NT2/D1 (cell line): ENCODE measurements at regions not wholly inside any gene's neighbourhood (a gene's known extent, or its start where the extent isn't known, plus 50 kb on each side); places are given as distances from the start of the nearest gene placed in this dataset.

Experiments used
- DNase-seq: peaks from one replicate; pipeline ENCODE4 v3.0.0-alpha.2; 2011; ENCODE audit warnings: low read depth, low spot score
- H3K27me3 ChIP-seq: 2 replicates; pipeline ENCODE4 v1.6.0; 2011; ENCODE audit warnings: mild to moderate bottlenecking; ENCODE audit not compliant: insufficient read length, insufficient read depth
- H3K36me3 ChIP-seq: 2 replicates; pipeline ENCODE4 v1.6.1; 2011; ENCODE audit warnings: mild to moderate bottlenecking, low read length, mixed read lengths; ENCODE audit not compliant: insufficient read depth, insufficient read length
- H3K4me1 ChIP-seq: 2 replicates; pipeline ENCODE4 v1.5.1; 2011; ENCODE audit not compliant: insufficient read depth, insufficient read length
- H3K4me3 ChIP-seq: 2 replicates; pipeline ENCODE4 v1.5.1; 2011; ENCODE audit warnings: low read depth; ENCODE audit not compliant: insufficient read length
- H3K9ac ChIP-seq: 2 replicates; pipeline ENCODE4 v1.6.0; 2011; ENCODE audit warnings: low read depth; ENCODE audit not compliant: insufficient read length
- H3K9me3 ChIP-seq: 2 replicates; pipeline ENCODE4 v1.5.1; 2011; ENCODE audit warnings: mild to moderate bottlenecking, low read length; ENCODE audit not compliant: insufficient read depth
- SUZ12 ChIP-seq: IDR thresholded peaks from 2 replicates; pipeline ENCODE4 v1.6.1; 2011; ENCODE audit not compliant: insufficient read length, insufficient read depth; ENCODE audit errors: extremely low read depth
- YY1 ChIP-seq: IDR thresholded peaks from 2 replicates; pipeline ENCODE4 v1.6.1; 2011; ENCODE audit not compliant: insufficient read length, insufficient read depth
- ZNF274 ChIP-seq: IDR thresholded peaks from 2 replicates; pipeline ENCODE4 v1.6.1; 2011; ENCODE audit warnings: mild to moderate bottlenecking, low read depth, low read length

- DNase-seq, result no peak
- H3K36me3 ChIP-seq, result no peaks in the 10 kb centered on the region
- H3K4me3 ChIP-seq, result no peak overlapping the region
These were observed 326.7 kb upstream of the CDH5 start for GRCh38 chr16:66039793-66040192.

GRCh38 chr16:66036793-66037715 is 329.4 kb upstream of the CDH5 start:
- Histone ChIP-seq H3K27me3 (no peaks in the 10 kb centered on the region), H3K4me3 (no peak overlapping the region), H3K36me3 (no peaks in the 10 kb centered on the region), H3K4me1 (no peaks in the 10 kb centered on the region), H3K9me3 (no peaks in the 10 kb centered on the region), H3K9ac (no peak overlapping the region)
- TF ChIP-seq ZNF274 (no peak), SUZ12 (no peak), YY1 (no peak)
- DNase-seq, result no peak

More at GRCh38 chr16:66039793-66040192, 326.7 kb upstream of the CDH5 start:
- TF ChIP-seq ZNF274 (no peak), YY1 (no peak), SUZ12 (no peak)
- no peaks in the 10 kb centered on the region for H3K4me1 ChIP-seq
- no peaks in the 10 kb centered on the region for H3K27me3 ChIP-seq
- no peak overlapping the region for H3K9ac ChIP-seq
- no peaks in the 10 kb centered on the region for H3K9me3 ChIP-seq

GRCh38 chr16:66036184-66036583 is 330.3 kb upstream of the CDH5 start:
- Histone ChIP-seq H3K4me1 (no peaks in the 10 kb centered on the region), H3K4me3 (no peak overlapping the region), H3K9me3 (no peaks in the 10 kb centered on the region), H3K9ac (no peak overlapping the region), H3K27me3 (no peaks in the 10 kb centered on the region), H3K36me3 (no peaks in the 10 kb centered on the region)
- no peak for DNase-seq
- TF ChIP-seq ZNF274, result no peak

- TF ChIP-seq YY1 (no peak), ZNF274 (no peak), SUZ12 (no peak)
- DNase-seq, result no peak
- no peaks in the 10 kb centered on the region for H3K9me3 ChIP-seq
- no peaks in the 10 kb centered on the region for H3K36me3 ChIP-seq
- no peak overlapping the region for H3K4me3 ChIP-seq
- H3K9ac ChIP-seq, result no peak overlapping the region
- no peaks in the 10 kb centered on the region for H3K27me3 ChIP-seq
- no peaks in the 10 kb centered on the region for H3K4me1 ChIP-seq
These were observed 331.4 kb upstream of the CDH5 start for GRCh38 chr16:66035096-66035495.

- no peak for DNase-seq
- Histone ChIP-seq H3K9me3 (no peaks in the 10 kb centered on the region), H3K4me3 (no peak overlapping the region), H3K9ac (no peak overlapping the region), H3K36me3 (no peaks in the 10 kb centered on the region), H3K4me1 (no peaks in the 10 kb centered on the region), H3K27me3 (no peaks in the 10 kb centered on the region)
- TF ChIP-seq YY1 (no peak), SUZ12 (no peak)
These were observed 333.6 kb upstream of the CDH5 start for GRCh38 chr16:66032841-66033240.

GRCh38 chr16:66030036-66030435 is 336.5 kb upstream of the CDH5 start:
- no peak for DNase-seq
- H3K36me3 ChIP-seq, result no peaks in the 10 kb centered on the region
- H3K4me1 ChIP-seq, result no peaks in the 10 kb centered on the region
- no peak overlapping the region for H3K4me3 ChIP-seq
- no peaks in the 10 kb centered on the region for H3K27me3 ChIP-seq
- H3K9ac ChIP-seq, result no peak overlapping the region
- TF ChIP-seq ZNF274 (no peak), YY1 (no peak), SUZ12 (no peak)
- 0 out of 2 replicates have a peak, but pooled peaks cover 1% of the 10 kb centered on the region for H3K9me3 ChIP-seq

GRCh38 chr16:66028510-66029216 is 337.8 kb upstream of the CDH5 start:
- TF ChIP-seq ZNF274 (no peak), YY1 (no peak), SUZ12 (no peak)
- peaks cover 15% of the 10 kb centered on the region for H3K9me3 ChIP-seq
- no peak overlapping the region for H3K4me3 ChIP-seq
- DNase-seq, result no peak
- no peaks in the 10 kb centered on the region for H3K36me3 ChIP-seq
- H3K27me3 ChIP-seq, result no peaks in the 10 kb centered on the region
- no peaks in the 10 kb centered on the region for H3K4me1 ChIP-seq
- no peak overlapping the region for H3K9ac ChIP-seq
